ENCODE measurements at regions not wholly inside any gene's neighbourhood (a gene's known extent, or its start where the extent isn't known, plus 50 kb on each side); places are given as distances from the start of the nearest gene placed in this dataset.

DNA sequence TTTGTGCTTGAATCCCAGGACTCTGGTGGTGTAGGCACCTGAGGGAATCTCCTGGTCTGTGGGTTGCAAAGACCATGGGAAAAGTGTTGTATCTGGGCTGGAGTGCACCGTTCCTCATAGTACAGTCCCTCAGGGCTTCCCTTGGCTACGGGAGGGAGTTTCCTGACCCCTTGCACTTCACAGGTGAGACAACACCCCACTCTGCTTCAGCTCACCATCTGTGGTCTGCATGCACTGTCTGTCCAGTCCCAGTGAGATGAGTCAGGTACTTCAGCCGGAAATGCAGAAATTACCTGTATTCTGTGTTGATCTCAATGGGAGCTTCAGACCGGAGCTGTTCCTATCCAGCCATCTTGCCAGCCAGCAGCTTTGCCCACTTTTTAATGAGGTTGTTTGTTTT lies 353.0 kb upstream of the IRS4 start:
- TF ChIP-seq, protein P1, sequence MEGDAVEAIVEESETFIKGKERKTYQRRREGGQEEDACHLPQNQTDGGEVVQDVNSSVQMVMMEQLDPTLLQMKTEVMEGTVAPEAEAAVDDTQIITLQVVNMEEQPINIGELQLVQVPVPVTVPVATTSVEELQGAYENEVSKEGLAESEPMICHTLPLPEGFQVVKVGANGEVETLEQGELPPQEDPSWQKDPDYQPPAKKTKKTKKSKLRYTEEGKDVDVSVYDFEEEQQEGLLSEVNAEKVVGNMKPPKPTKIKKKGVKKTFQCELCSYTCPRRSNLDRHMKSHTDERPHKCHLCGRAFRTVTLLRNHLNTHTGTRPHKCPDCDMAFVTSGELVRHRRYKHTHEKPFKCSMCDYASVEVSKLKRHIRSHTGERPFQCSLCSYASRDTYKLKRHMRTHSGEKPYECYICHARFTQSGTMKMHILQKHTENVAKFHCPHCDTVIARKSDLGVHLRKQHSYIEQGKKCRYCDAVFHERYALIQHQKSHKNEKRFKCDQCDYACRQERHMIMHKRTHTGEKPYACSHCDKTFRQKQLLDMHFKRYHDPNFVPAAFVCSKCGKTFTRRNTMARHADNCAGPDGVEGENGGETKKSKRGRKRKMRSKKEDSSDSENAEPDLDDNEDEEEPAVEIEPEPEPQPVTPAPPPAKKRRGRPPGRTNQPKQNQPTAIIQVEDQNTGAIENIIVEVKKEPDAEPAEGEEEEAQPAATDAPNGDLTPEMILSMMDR (IDR thresholded peaks at IDR 0.05), result no peak
- TF ChIP-seq POLR2A (IDR thresholded peaks at IDR 0.05), result no peak
